ENCODE measurements at regions not wholly inside any gene's neighbourhood (a gene's known extent, or its start where the extent isn't known, plus 50 kb on each side); places are given as distances from the start of the nearest gene placed in this dataset.

DNA sequence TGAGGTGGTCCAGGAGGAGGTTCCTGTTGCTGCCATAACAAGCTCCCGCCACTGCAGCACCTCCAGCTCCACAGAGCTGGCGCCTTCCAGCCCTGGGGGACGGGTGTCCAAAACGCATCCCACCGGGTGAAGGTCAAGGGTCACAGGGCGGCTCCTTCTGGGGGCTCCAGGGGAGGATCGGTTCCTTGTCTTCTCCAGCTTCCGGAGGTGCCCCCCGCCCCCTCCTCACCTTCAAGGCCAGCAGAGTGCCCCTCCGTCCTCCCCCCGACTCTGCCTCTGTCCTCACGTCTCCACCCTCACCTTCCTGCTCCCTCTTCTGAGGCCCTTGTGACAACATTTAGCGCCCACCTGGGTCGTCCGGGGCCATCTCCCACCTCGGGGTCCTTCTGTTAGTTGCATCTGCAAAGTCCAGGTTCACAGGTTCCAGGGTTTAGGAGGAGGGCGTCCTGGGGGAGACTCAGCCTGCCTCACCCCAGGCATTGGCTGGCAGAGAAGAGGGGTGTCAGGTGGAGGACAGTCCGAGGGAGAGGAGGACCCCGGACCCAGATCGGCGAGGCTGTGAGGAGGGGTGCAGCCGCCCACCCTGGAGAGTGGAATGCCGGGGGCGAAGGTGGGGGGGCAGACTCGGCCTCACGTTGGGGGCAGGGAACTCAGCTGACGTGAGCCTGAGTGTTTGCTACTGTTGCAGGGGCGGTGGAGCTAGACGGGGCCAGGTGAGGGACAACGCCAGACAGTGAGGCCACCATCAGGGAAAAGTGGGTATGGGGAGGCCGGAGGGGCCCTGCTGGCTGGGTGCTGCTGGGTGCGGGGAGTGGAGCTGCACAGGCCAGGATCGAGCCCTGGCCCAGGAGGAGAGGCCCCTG is 205.5 kb upstream of the C14orf180 start:
- no peak for DNase-seq

DNA sequence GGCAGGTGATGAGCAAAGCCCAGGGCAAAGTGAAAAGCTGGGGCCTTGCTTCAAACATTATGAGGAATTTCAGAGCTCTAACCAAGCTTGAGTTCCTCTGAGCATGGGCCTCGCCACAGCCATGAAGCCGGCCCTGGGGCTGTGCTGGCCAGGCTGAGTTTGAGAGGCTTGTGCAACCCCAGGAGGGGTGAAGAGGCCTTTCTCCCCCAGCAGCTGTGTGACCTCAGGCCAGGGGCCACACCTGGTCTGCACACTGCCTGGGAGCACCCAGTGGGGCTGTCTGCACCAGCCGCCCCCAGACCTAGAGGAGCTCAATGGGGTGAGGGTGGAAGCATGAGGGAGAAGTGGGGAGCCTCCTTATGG is 204.9 kb upstream of the C14orf180 start:
- DNase-seq, result no peak

DNA sequence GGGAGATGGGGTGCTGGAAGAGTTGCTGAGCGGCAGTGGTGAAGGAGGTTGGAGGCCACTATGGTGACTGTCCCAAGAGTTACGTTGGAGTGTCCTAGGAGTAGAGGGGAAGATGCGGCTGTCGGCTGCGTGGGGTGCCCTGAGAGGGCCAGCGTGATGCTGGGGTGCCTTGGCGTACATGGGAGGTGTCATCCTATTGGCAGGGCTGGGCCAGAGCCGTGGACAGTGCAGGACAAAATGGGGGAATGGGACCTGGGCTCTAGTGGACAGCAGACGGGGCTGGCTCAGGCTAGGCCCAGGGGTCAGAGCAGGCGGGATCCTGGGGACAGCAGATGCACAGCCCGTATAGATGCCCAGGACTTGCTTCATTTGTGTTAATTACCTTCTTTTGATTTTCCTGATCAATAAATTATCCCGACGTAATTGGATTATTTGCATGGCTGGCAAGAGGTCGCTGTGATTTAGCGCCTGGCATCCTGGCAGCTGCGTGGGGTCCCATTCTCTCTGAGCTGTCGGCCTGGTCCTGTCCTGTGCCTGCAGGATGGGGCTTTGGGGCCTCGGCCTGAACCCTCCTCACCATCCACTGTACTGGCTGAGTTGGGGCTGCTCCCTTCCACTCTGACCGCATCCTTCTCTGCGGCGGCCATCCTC is 203.9 kb upstream of the C14orf180 start:
- no peak for DNase-seq

DNA sequence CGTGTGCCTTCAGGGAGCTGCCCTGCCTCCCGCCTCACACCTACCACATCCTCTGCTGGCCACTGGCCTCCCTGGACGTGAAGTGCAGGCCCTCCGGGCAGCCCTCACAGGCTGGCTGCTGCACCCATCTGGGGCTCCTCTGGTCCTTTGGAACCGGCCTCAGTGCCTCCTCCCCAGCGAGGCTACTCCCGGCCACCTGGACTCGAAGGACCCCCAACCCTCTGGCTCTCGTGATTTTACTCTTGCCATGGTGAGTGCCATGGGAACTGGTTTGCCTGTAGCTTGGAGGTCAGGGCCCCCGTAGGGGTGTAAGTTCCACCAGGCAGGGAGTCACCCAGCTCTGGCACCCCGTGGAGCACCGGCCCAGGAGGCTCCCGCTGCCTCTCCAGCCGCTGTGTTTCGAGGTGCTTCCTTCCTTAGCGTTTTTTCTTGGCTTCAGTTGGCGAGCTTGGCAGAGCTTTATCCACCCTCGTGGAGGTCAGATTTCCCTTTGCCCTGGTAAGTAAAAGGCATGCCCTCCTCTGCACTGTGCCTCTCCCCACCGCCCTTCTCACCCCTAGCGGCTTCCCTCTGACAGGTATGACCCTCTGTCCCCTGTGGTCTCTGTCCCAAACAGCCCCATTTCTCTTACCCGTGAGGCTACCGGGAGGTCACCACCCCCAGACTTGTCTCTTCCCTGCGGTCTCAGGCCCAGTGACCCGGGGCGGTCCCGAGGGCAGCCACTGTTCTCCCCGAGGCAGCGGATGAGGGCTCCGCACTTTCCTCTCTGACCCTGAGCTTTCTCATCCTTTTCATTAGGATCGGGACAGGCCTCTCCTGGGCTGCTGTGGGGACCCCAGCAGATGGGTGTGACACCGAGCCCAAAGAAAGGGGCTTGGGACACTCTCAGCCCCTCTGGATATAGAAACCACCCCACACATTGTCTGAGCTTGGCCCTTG is 203.1 kb upstream of the C14orf180 start:
- no peak for DNase-seq

DNA sequence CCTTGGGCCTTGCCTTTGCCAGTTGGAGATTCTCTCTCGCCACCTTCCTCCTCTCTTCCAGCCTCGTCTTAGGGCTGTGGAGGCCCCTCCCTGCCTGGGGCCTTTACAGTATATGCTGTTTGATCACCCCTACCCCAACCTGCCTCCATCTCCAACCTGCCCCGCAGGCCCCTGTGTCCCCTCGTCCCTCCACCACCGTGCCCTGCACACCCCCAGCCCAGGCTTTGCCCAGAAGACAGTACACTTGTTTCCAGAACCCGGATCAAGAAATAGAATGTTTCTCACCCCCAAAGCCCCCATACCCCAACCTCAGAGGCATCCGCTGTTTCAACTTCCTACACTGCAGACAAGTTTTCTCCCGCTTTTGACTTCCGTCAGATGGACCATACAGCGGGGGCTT is 202.3 kb upstream of the C14orf180 start:
- no peak for DNase-seq

DNA sequence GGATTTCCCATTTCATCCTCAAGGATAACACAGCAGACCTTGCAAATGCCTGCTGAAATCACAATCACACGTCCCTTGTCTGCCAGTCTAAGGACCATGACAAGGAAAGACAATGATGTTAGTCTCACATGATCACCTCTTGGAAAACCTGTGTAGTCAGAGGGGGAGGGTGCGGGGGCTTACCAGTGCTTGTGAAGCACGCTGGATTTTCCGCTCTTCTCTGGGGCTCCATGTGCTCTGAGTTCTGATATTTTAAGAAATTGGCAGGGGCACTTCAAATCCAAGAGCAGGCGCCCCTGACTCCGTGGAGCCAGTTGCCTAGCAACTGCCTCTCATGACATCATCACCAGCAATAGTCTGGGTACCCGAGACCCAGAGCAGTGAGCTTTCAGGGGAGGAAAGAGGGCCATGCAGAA is 200.9 kb upstream of the C14orf180 start:
- DNase-seq, result no peak

DNA sequence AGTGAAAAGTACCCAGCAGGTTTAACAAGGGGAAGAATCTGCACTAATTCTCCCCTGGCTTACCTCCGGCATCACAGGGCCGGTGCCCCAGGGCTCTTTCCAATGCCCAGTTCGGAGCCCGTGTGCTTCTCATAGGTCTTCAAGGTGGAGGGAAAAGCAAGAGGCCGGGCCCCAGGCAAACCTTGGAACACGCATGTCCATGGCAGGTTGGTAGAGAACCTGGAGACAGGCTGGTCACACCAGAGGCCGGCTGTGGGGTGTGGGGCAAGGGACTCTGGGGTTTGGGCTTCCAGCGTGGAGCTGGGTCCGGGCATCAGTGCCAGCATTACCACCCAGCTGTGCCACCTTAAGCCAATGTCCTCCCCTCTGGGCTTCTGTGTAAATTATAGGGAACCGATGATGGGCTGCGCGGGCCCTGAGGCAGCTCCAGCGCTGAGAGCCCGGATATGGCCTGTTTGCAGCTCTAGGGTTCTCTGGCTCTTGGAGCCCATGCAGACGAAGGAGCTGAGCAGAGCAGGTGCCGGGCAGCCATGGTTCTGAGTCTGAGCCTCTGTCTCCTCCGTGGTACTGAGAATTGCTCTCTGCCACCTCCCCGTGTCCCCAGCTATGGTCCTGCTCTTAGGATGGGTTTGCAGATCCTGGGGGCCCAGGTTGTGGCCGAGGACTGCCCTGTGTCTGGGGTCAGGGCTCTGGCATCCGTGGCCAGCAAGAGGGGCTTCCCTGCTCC is 197.0 kb upstream of the C14orf180 start:
- no peak for DNase-seq

DNA sequence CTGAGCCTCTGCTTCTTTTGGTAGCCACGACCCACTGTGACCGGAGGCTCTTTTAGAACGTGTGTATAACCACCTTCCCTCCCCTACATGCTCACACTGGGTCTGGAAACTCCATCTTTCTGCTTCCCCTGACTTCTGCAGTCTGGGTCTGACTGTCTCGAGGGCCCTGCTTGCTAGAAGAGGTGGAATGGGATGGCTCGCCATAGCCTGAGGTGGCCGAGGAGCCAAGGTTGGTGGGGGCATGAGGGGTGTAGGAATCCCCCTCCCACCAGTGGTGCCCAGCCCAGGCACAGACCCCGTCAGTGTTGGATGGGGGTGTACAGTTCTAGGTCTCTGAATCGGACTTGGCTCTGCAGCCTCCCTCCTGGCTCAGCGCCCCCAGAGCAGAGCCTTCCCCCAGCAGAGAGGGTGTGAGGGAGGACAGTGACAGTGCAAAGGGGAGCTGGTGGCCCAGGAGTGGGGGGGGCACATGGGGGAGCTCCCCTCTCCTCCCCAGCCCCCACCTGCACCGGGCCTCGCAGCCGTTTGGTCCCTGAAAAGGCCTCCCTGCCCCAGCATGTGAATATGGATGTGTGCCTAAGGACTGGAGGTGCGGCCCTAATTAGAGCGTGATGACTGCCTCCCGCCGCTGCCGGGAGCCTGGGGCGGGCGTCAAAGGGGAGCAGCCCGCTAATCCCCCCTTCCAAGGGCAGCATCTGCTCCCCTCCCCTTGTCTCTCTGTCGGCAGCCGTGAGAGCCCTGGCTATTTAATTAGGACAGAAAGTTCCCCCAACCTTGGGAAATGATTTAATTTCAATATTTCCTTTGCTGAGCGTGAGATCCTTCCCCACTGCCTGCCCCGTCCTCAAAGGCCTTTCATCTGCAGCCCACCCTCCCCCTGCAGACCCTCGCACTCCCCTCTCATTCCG is 196.2 kb upstream of the C14orf180 start:
- DNase-seq, result no peak

DNA sequence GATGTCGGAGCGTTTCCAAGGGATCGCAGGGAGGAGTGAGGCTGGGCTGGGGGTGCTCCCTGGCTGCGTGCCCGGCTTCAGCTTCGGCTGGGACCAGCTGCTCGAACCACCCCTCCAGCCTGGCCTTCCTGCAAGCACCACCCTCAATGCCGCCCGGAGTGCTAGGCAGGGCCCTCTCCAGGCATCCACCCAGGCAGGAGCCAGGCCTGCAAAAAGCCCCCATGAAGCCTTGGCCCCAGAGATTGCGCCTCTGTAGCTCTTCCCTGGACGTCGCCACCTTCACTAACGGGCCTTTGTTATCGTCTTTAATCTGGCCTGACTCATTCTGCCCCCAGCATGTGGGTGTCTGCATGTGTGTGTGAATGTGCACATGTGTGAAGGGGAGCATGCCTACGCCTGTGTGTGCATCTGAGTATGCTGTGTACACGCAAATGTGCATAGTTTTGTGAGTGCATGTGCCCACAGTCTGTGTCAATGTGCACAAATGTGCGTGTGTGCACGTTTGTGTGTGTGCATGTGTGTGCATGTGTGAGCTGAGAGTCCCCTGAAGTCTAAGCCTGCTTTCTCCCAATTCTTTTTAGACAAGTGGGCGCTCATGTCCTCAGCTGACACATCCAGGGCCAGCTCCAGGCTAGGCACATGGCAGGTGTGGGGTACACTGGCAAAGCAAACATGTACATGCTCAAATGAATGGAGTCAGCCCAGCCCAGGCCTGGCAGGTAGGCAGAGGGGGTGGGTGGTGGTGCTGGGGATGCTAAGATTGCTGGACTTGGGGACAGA is 195.4 kb upstream of the C14orf180 start:
- no peak for DNase-seq

DNA sequence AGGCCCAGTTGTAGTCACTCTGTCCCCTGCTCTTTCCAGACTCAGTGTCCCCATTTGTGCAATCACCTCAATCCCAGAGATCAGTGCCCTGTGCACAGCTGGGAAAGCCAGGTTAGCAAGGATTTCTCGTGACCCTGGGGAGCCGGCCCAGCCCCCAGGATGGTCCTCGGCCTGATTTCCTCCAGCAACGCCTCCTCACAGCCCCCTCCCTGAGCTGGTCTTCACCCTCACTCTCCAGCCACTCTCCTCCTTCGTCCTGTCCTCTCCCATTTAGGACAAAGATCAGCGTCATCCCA is 194.8 kb upstream of the C14orf180 start:
- no peak for DNase-seq

DNA sequence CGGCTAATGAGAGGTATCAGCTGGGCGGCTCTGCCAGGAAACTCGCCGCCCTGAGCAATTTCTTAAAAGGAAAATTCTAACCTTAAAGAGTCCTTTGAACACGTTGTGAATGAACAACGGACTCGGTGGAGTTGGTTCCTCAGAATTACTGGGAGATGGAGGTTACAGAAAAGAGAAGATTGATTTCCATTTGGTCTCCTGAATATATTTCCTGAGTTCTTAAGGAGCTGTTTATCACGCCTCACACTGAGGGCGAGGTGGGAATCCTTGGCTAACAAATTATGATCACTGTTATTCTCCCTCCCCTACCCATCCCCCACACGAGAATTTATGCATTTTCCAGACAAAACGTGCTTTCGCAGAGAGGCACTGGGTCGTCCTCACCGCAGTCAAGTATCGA is 194.5 kb upstream of the C14orf180 start:
- DNase-seq, result no peak

DNA sequence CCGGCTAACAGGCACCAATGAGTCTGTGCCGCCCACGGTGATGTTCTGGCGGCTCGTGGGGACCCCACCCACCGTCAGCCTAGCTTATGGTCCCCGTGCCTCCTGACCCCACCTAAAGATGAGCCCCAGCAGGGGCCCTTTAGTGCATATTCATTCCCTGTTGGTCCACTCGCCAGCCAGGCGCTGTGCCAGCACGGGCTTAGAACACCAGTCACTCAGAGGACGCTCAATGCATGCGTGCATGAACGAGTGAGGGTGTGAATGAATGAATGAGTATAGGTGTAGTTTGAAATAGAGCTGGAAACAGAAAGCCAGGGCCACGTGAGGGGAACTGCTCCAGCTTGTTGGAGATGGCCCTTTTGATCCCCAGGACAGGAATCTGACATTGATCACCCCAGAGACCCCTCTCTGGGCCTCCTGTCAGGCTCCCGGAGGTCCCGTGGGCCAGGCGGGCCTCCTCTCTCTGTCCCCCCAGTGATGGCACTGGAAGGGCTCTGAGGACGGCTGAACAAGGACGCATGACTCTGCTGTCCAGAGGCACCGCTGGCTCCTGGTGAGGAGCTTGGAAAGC is 193.9 kb upstream of the C14orf180 start:
- no peak for DNase-seq

DNA sequence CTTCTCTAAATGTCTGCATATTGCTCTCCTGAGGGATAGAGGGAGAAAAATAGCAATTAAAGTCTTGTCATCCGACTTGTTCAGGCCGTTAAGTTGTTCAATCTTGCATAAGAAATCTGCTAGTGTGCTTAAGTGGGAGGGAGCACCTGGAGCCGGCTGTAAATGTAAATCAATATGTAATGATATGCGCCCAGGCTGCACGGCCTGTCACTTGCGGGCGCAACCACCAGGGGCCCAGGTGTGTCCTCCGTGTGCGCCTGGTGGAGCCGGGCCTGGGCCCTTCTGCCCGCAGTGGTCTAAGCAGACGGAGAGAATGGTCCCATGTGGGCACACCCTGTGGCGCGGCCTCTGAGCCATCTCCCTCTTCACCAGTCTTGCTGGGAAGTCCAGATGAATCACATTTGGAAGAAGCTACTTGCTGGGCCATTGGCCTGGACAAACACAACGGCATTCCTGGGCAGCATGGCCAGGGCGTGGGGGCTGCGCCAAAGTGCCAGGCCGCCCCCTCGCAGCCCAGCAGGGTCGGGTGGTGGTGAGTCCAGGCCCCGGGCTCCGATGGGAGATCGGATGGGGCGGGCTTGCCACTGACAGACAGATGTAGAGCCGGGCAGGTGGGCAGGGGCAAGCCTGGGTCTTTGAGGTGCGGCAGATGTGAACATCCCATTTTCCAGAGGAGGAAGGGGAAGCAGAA is 193.3 kb upstream of the C14orf180 start:
- no peak for DNase-seq

DNA sequence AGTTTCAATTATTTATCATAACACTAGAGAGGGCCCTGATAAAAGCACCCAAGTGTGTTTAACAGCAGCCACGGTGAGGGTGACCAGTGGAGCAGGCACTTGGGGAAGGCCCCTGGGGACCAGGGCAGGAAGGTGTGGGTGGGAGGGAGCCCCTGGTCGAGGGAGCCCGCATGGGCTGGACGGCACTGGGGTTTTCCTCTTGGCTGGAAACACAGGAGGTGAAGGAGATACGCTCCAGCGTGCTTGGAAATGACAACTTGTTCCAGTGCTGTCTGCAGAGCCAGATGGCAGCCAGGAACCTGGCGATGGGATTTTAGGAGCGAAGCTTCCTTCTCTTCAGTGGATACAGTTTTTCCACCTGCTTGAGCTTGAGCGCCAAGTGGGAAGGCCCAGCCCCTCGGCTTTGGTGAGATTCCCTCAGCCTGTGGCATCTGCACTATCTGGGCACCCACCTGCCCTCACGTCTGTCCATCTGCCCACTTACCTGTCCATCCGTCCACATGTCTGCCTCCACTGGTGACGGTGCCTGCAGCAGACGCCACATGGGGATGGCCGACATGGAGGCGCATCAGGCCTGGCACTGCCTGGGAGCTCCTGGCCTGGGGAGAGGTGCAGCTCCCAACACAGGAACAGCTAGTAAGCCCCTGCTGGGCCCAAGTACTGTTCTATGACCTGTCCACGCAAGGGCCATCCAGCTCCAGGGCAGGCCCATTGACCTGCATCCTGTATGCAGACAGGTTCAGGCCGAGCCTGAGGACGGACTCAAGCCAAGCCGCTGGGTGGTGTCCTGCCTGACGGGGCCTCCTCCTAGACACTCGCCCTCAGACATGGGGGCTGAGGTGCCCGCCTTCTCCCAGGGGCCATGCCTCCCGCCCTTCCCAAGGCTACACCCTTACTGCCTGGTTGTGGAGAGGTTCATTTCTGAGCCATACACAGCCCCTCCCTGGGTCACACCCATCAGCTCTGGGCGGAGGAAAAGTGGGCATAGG is 192.2 kb upstream of the C14orf180 start:
- DNase-seq, result no peak

DNA sequence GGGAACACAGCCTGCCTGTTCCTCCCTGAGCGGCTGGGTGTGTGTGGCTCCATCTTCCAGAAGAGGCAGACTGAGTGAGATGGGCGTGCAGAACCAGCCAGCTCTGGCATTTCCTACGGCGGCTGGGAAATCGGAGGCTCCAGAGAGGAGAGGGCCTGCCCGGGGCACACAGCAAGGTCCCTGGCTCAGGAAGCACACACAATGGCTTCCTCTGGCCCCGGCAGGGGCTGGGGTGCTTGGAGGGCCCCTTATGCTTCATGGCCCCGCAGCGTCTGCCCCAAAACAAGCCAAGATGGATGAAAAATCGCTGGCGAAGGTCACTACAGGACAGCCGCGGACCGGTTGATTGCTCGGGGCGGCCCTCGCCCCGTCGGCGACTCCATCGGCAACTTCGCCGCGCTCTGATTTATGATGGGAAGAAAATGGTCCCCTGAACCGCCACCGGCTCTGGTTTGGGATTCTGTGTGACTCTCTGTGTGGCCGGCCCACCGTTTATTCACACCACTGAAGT is 191.5 kb upstream of the C14orf180 start:
- no peak for DNase-seq

DNA sequence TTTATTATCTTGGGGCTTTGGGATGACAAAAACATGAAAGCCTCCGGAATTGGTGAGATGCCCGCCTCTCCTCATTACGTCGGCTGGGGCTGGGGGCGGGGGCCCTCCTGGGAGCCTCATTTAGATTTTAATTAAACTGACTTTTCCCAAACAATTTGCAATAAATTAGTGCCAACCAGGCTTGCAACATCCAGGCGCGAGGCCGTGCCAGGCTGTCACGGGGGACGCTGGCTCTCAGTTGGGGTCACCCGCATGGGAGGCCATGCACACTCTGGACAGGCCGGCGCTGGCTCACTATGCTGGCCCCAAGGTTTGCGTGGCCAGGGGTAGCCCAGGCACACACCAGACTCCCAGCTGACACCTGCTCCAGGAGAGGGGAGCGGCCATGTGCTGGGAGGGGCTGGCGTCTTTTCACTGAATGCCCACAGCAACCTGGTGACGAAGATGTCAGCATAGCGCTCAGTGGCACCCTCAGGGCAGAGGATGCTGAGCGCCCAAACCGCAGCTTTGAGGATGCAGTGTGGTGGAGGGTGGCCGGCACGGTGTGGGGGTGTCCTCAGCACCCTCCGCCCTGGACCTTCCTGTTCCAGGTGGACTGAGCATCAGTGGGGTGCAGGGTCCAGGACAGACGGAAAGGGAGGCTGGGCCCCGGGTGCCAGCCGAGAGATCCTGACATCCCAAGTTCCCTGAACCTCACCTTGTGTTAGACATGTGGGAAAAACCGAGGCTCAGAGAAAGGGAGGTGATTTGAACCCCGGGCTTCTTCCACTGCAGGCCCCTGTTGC is 190.8 kb upstream of the C14orf180 start:
- no peak for DNase-seq

DNA sequence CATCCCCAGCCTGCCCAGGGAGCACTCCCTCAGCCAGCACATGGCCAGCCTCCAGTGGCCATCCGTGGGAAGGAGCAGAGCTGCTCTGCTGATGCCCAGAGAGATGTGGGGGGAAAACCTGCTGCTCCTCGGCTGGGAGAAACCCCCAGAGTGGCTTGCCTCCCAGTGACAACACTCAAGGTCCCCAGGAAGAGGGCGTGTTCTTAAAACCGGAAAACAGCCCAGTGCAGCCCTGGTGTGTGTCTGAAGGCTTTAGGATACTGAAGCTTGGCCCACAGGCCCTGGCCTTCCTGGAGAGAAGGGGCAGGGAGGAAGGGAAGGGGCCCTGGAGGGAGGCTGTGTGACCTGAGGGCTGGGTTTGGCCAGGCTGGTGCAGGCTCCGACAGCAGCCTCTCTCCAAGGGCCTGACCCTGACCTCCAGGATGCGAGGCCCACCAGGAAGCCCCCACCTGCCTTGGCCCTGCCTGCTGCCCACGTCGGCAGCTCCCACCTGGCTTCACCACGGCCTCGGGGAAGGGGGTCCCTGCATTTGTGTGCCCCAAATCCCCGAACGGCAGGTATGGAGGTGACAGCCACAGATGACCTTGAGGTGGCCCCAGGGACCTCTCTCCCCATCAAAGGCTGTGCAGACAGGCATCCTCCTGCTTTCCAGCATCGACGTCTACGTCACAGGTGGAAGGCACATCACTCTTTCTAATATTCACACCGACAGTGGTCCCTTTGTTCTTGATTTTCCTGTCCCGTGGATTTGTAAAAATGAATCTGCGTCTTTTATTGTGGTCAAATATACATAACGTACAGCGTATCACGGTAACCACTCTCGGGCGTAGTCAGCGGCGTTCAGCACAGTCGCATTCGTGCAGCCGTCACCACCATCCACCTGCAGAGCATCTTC is 190.0 kb upstream of the C14orf180 start:
- DNase-seq, result no peak
